ENCODE measurements at regions not wholly inside any gene's neighbourhood (a gene's known extent, or its start where the extent isn't known, plus 50 kb on each side); places are given as distances from the start of the nearest gene placed in this dataset.

GRCh38 chrX:150035531-150035930 is 97.2 kb upstream of the EOLA2 start (continued):
- TF ChIP-seq ZNF800 (CRISPR knock-in tag; IDR thresholded peaks at IDR 0.05) (no peak), ZHX1 (CRISPR knock-in tag; IDR thresholded peaks at IDR 0.05; ENCODE audit: low read depth) (no peak), ZNF296 (CRISPR knock-in tag; conservative IDR thresholded peaks at IDR 0.05) (no peak), REL (CRISPR knock-in tag; conservative IDR thresholded peaks at IDR 0.05) (no peak), RXRB (CRISPR knock-in tag; IDR thresholded peaks at IDR 0.05; ENCODE audit: borderline replicate concordance) (no peak)

- H3K36me3 ChIP-seq (replicated peaks in 1 of 2; ENCODE audit: control insufficient read depth in 1 of 2, insufficient read depth in 2 of 2, low read length in 2 of 2), result no peaks in the 10 kb centered on the region
- FAIRE-seq (peak; percentile 63), ATAC-seq (peak; percentile 71), DNase-seq (ENCODE audit: low spot score) (peak; percentile 53)
- H3K27ac ChIP-seq (ENCODE audit: extremely low read length, insufficient read depth, low read length), result peak overlapping the region; percentile 46
- intact Hi-C loops (cut with micrococcal nuclease; ENCODE audit: unreplicated experiment), result no loop called here
- H3K9me3 ChIP-seq (ENCODE audit: low read length), result peaks cover 6% of the 10 kb centered on the region; the same call in 1 of the 2 replicates
- H3K4me3 ChIP-seq (replicated peaks in 1 of 3; ENCODE audit: insufficient read depth in 1 of 3, low read depth in 2 of 3, low read length in 3 of 3), result no peak overlapping the region
- no peak overlapping the region for H2AFZ ChIP-seq (ENCODE audit: low read length)
- WGBS (ENCODE audit: low lambda C conversion rate), result 0% methylated on average over 2 of the region's 2 CpGs
- H3K27me3 ChIP-seq (ENCODE audit: control insufficient read depth in 1 of 2, insufficient read depth in 2 of 2, low read length in 2 of 2), result no peaks in the 10 kb centered on the region
- no peaks in the 10 kb centered on the region for H3K79me2 ChIP-seq (ENCODE audit: insufficient read depth, low read length)
- H3K4me2 ChIP-seq (ENCODE audit: low read depth, low read length), result 0 out of 2 replicates have a peak overlapping the region, but pooled peaks have one; percentile 18
- ChIA-PET POLR2A (no interaction called here), CTCF (ENCODE audit: low intra/inter-chr PET ratio, low total read pairs) (no interaction called here)
- H3K4me1 ChIP-seq (ENCODE audit: insufficient read depth, low read length), result peaks cover 35% of the 10 kb centered on the region
- BruUV-seq (replicated peaks), result no TSS peak
- no peak overlapping the region for H3K9ac ChIP-seq (ENCODE audit: insufficient read depth, low read depth, low read length)
- in situ Hi-C loops (cut with HindIII; ENCODE audit: extremely low pct_ligation_motif_present, low pct_unique_long_range_greater_than_20kb), result no loop called here
- no peaks in the 10 kb centered on the region for H4K20me1 ChIP-seq (ENCODE audit: insufficient read depth, low read length)
- TF ChIP-seq CHD4 (IDR thresholded peaks at IDR 0.05; ENCODE audit: borderline replicate concordance, low read length) (no peak), ZNF3 (CRISPR knock-in tag; IDR thresholded peaks at IDR 0.05) (no peak), ZBTB40 (IDR thresholded peaks at IDR 0.05) (no peak), ZBTB40 (CRISPR knock-in tag; IDR thresholded peaks at IDR 0.05) (no peak), ZSCAN12 (CRISPR knock-in tag; IDR thresholded peaks at IDR 0.05) (no peak)
These were observed 97.9 kb upstream of the EOLA2 start for GRCh38 chrX:150036181-150036580.

Measured in HepG2 (cell line).